Natural killer cell treated with Interleukin-12 subunit alpha and Interleukin-12 subunit beta and Interleukin-15 and Interleukin-18, amount 100 ng/mL, for 72 hours (primary cell): ENCODE measurements at regions not wholly inside any gene's neighbourhood (a gene's known extent, or its start where the extent isn't known, plus 50 kb on each side); places are given as distances from the start of the nearest gene placed in this dataset.

Experiments
- ATAC-seq, 2 donors: fragments of 150-1000 bp; cut with Tn5 transposase in 1 of 2; sonication (Bioruptor Pico), chemical (Tn5 transposase) in 1 of 2; 2 replicates each; pipeline ENCODE4 v1.10.0; 2021
- DNase-seq: peaks from one replicate; pipeline ENCODE4 v3.0.0; 2022; ENCODE audit warnings: low spot score
- H3K27ac Mint-ChIP-seq, 2 donors: 1 replicate in 1 of 2; 2 replicates in 1 of 2; pipeline ENCODE4 v1.8.0; 2022; ENCODE audit warnings: mixed read lengths in 2 of 2, mild to moderate bottlenecking in 1 of 2, moderate library complexity in 1 of 2
- H3K27me3 Mint-ChIP-seq, 2 donors: 1 replicate in 1 of 2; 2 replicates in 1 of 2; pipeline ENCODE4 v1.8.0; 2022; ENCODE audit warnings: mixed read lengths in 2 of 2
- H3K36me3 Mint-ChIP-seq: one replicate; pipeline ENCODE4 v1.8.0; 2022; ENCODE audit warnings: mixed read lengths
- H3K4me1 Mint-ChIP-seq, 2 donors: 1 replicate in 1 of 2; 2 replicates in 1 of 2; pipeline ENCODE4 v1.8.0; 2022; ENCODE audit warnings: low read depth in 2 of 2, mixed read lengths in 2 of 2, mild to moderate bottlenecking in 1 of 2
- H3K4me3 Mint-ChIP-seq: one replicate; pipeline ENCODE4 v1.8.0; 2022; ENCODE audit warnings: mixed read lengths
- H3K9me3 Mint-ChIP-seq: 2 replicates; pipeline ENCODE4 v1.8.0; 2022; ENCODE audit warnings: mixed read lengths

DNA sequence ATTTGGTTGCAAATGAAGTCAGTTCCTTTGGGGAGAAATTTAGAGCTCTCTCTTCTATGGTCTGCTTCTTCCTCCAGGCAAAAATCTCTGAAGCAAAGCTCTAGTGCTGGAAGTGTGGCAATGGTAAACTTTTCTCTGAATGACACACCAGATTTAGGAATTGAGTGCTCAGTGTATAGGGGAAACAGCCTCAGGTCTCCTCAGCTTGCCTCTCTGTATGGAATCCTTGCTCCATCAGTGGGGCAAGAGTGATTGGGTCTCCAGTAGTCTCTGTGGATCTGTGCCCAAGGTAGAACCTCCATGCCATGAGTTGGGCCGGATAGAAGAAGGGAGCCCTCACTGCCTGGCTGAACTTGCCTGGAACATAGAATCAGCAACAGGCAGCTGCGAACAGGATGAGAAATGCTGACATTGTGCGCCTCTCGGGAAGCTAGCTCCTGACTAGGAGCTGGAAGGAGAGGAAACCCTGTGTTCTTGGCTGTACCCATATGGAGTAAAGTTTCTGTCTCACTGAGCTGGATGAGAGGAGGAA is 156.1 kb downstream of the WNT7A start:
- H3K36me3 Mint-ChIP-seq = peaks cover 11% of the 10 kb centered on the region
- no peak for DNase-seq
- H3K4me1 Mint-ChIP-seq = no peaks in the 10 kb centered on the region
- no peak overlapping the region for H3K4me3 Mint-ChIP-seq
- ATAC-seq = no peak
- peaks cover 20 to 44% of the 10 kb centered on the region in 2 donors for H3K27me3 Mint-ChIP-seq
- H3K27ac Mint-ChIP-seq = no peak overlapping the region
- peaks cover 5% of the 10 kb centered on the region for H3K9me3 Mint-ChIP-seq

DNA sequence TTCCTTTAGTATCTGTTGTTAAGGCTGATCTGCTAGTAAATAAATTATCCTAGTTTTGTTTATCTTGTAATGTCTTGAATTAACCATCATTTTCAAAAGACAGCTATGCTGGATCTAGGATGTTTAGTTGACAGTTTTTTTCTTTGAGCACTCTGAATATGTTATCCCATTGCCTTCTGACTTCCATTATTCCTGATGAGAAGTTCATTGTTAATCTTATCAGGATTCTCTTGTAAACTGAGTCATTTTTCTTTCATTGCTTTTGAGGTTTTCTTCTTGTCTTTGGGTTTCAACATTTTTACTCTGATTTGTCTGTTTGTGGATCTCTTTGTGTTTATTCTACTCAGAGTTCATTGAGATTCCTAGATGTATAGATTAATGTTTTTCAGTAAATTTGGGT is 157.7 kb downstream of the WNT7A start:
- Mint-ChIP-seq H3K27me3 (peaks cover 16 to 38% of the 10 kb centered on the region in 2 donors), H3K27ac (no peak overlapping the region), H3K9me3 (peaks cover 5% of the 10 kb centered on the region), H3K4me1 (no peaks in the 10 kb centered on the region), H3K4me3 (no peak overlapping the region), H3K36me3 (peaks cover 11% of the 10 kb centered on the region)
- ATAC-seq (no peak), DNase-seq (no peak)

DNA sequence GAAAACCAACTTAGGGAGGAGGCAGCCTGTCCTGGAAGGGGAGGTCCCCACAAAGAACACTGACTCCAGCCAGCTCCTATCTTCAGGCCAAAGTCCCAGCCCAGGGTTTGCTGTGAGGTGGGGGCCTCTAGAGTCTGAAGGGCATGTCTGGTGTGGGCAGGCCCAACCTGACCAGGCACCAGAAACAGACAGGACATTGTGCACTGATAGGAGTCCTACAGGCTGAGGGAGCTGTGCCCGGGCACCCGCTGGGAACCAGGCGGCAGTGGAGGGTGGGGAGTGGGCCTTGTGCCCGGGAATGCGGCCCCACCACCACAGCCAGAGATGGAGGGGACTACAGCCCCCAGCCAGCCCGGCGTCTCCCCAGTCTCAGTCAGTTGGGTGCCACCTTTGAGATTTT is 161.4 kb downstream of the WNT7A start:
- no peak overlapping the region for H3K27ac Mint-ChIP-seq

GRCh38 chr3:13718000-13718399 is 161.9 kb downstream of the WNT7A start:
- Mint-ChIP-seq H3K27ac (no peak overlapping the region), H3K36me3 (peaks cover 8% of the 10 kb centered on the region), H3K4me3 (no peak overlapping the region), H3K4me1 (no peaks in the 10 kb centered on the region), H3K9me3 (peaks cover 5% of the 10 kb centered on the region), H3K27me3 (peaks cover 5 to 12% of the 10 kb centered on the region in 2 donors)
- ATAC-seq = no peak
- DNase-seq = peak; percentile 59

More for the DNA sequence above, 161.4 kb downstream of the WNT7A start:
- Mint-ChIP-seq H3K36me3 (peaks cover 11% of the 10 kb centered on the region), H3K27me3 (peaks cover 5 to 16% of the 10 kb centered on the region in 2 donors), H3K4me3 (no peak overlapping the region), H3K9me3 (peaks cover 5% of the 10 kb centered on the region), H3K4me1 (no peaks in the 10 kb centered on the region)
- DNase-seq (peak; percentile 59), ATAC-seq (peak in 1 of 2 donors; percentile 55)

GRCh38 chr3:13717222-13717895 is 162.5 kb downstream of the WNT7A start:
- Mint-ChIP-seq H3K4me3 (no peak overlapping the region), H3K36me3 (peaks cover 2% of the 10 kb centered on the region), H3K4me1 (no peaks in the 10 kb centered on the region), H3K27ac (no peak overlapping the region), H3K9me3 (peaks cover 2% of the 10 kb centered on the region), H3K27me3 (peaks cover 5 to 6% of the 10 kb centered on the region in 2 donors)
- DNase-seq = peak; percentile 26
- no peak for ATAC-seq

- peaks cover 0 to 4% of the 10 kb centered on the region in 2 donors for H3K27me3 Mint-ChIP-seq
- H3K27ac Mint-ChIP-seq = no peak overlapping the region
- no peak for ATAC-seq
- H3K9me3 Mint-ChIP-seq = no peaks in the 10 kb centered on the region
- no peaks in the 10 kb centered on the region for H3K4me1 Mint-ChIP-seq
- DNase-seq = peak; percentile 31
- H3K36me3 Mint-ChIP-seq = no peaks in the 10 kb centered on the region
- H3K4me3 Mint-ChIP-seq = no peak overlapping the region
These were observed 163.2 kb downstream of the WNT7A start for GRCh38 chr3:13716540-13717221.

- H3K9me3 Mint-ChIP-seq = no peaks in the 10 kb centered on the region
- ATAC-seq (no peak), DNase-seq (peak; percentile 22)
- H3K4me1 Mint-ChIP-seq = no peaks in the 10 kb centered on the region
- H3K36me3 Mint-ChIP-seq = no peaks in the 10 kb centered on the region
- H3K4me3 Mint-ChIP-seq = no peak overlapping the region
- peaks cover 0 to 9% of the 10 kb centered on the region in 2 donors for H3K27me3 Mint-ChIP-seq
- H3K27ac Mint-ChIP-seq = no peak overlapping the region
These were observed 163.9 kb downstream of the WNT7A start for GRCh38 chr3:13715961-13716360.

DNA sequence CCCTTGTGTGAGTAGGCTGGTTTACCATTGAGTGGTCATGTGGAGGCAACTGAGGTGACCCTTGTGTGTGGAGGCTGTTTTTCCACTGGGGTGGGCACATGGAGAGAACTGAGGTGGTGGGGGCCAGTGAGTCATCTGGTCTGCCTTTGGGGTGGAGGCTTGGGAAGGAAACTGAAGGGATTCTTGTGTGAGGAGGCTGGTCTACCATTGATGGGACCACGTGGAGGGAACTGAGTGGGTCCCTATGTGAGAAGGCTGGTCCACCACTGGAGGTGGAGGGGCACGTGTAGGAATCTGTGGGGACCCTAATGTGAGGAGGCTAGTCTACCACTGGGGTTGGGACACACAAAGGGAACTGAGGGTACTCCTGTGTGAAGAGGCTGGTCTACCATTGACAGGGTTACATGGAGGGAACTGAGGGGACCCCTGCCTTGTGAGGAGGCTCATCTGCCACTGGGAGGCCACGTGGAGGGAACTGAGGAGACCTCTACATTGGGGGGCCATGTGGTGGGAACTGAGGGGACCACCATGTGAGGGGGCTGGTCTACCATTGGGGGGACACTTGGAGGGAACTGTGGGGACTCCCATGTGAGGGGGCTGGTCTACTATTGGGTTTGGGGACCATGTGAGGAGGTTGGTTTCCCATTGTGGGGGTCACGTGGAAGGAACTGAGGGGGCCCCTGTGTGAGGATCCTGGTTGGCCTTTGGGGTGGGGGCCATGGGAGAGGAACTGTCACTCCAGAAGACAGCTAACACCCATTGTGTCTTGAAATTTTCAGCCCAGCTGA is 164.5 kb downstream of the WNT7A start:
- H3K36me3 Mint-ChIP-seq = no peaks in the 10 kb centered on the region
- no peak overlapping the region for H3K27ac Mint-ChIP-seq
- no peak for ATAC-seq
- no peaks in the 10 kb centered on the region for H3K9me3 Mint-ChIP-seq
- H3K4me1 Mint-ChIP-seq = no peaks in the 10 kb centered on the region
- peak; percentile 54 for DNase-seq
- H3K4me3 Mint-ChIP-seq = no peak overlapping the region
- H3K27me3 Mint-ChIP-seq = peaks cover 0 to 9% of the 10 kb centered on the region in 2 donors

DNA sequence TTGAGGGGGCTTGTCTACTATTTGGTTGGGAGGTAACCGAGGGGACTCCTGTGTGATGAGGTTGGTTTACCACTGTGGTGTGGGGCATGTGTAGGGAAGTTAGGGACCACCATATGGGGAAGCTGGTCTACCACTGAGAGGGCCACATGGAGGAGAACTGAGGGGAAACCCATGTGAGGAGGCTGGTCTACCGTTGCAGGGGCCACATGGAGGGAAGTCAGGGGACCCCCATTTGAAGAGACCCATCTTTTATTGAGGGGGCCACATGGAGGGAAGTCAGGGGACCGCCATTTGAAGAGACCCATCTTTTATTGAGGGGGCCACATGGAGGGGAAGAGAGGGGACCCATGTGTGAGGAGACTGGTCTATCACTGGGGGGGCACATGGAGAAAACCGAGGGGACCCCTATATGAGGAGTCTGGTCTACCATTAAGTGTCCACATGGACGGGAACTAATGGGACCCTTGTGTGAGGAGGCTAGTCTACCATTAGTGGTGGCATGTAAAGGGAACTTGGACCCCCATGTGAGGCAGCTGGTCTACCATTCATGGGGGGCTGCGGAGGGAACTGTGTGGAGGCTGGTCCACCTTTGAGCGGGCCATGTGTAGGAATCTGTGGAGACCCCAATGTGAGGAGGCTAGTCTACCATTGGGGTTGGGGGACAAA is 165.5 kb downstream of the FBLN2 start:
- H3K36me3 Mint-ChIP-seq = no peaks in the 10 kb centered on the region
- H3K4me1 Mint-ChIP-seq = no peaks in the 10 kb centered on the region
- no peak overlapping the region for H3K27ac Mint-ChIP-seq
- H3K27me3 Mint-ChIP-seq = peaks cover 8 to 19% of the 10 kb centered on the region in 2 donors
- ATAC-seq (no peak), DNase-seq (peak; percentile 45)
- H3K4me3 Mint-ChIP-seq = no peak overlapping the region
- H3K9me3 Mint-ChIP-seq = peaks cover 3% of the 10 kb centered on the region

GRCh38 chr3:13713396-13713795 is 164.5 kb downstream of the FBLN2 start:
- Mint-ChIP-seq H3K4me1 (no peaks in the 10 kb centered on the region), H3K27me3 (peaks cover 18 to 27% of the 10 kb centered on the region in 2 donors), H3K36me3 (no peaks in the 10 kb centered on the region), H3K9me3 (peaks cover 9% of the 10 kb centered on the region), H3K27ac (no peak overlapping the region), H3K4me3 (no peak overlapping the region)
- peak; percentile 32 for DNase-seq
- no peak for ATAC-seq

DNA sequence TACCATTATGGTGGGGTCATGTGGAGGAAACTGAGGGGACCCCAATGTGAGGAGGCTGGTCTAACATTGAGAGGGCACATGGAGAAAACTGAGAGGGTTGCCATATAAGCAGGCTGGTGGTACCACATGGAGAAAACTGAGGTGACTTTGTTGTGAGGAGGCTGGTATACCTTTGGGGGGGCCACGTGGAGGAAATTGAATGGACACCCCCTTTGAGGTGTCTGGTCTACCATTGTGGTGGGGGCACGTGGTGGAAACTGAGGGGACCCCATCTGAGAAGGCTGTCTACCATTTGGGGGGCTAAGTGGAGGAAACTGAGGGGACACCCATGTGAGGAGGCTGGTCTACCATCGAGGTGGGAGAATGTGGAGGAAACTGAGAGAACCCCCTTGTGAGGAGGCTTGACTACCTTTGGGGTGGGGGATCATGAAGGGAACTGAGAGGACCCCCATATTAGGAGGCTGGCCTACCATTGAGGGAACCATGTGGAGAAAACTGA is 163.8 kb downstream of the FBLN2 start:
- Mint-ChIP-seq H3K4me1 (no peaks in the 10 kb centered on the region), H3K9me3 (peaks cover 9% of the 10 kb centered on the region), H3K36me3 (no peaks in the 10 kb centered on the region), H3K27me3 (peaks cover 25 to 31% of the 10 kb centered on the region in 2 donors), H3K4me3 (no peak overlapping the region), H3K27ac (no peak overlapping the region)
- ATAC-seq (no peak), DNase-seq (peak; percentile 39)

DNA sequence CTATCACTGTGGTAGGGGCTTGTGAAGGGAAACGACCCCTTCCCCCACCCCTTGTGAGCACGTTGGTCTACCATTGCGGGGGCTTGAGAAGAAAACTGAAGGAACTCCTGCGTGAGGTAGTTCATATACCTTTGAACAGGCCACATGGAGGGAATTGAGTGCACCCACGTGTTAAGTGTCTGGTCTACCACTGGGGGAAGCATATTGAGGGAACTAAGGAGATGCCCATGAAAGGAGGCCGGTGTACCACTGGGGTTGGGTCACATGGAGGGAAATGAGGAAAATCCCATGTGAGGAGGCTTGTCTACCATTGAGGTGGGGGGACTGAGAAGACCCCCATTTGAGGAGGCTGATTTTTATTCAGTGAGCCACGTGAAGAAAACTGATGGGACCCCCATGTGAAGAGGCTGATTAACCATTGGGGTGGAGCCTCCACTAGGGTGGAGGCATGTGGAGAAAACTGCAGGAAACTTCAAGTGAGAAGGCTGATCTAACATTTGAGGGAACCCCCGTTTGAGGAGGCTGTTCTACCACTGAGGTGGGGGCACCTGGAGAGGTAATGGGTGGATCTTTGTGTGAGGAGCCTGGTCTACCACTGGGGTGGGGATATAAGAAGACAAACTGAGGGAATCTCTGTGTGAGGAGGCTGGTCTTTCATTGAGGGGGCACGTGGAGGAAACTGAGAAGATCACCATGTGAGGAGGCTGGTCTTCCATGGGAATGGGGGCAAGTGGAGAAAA is 163.2 kb downstream of the FBLN2 start:
- peak; percentile 16 for DNase-seq
- peaks cover 29 to 35% of the 10 kb centered on the region in 2 donors for H3K27me3 Mint-ChIP-seq
- peaks cover 9% of the 10 kb centered on the region for H3K9me3 Mint-ChIP-seq
- H3K27ac Mint-ChIP-seq = no peak overlapping the region
- ATAC-seq = no peak
- H3K4me3 Mint-ChIP-seq = no peak overlapping the region
- H3K4me1 Mint-ChIP-seq = no peaks in the 10 kb centered on the region
- H3K36me3 Mint-ChIP-seq = no peaks in the 10 kb centered on the region

DNA sequence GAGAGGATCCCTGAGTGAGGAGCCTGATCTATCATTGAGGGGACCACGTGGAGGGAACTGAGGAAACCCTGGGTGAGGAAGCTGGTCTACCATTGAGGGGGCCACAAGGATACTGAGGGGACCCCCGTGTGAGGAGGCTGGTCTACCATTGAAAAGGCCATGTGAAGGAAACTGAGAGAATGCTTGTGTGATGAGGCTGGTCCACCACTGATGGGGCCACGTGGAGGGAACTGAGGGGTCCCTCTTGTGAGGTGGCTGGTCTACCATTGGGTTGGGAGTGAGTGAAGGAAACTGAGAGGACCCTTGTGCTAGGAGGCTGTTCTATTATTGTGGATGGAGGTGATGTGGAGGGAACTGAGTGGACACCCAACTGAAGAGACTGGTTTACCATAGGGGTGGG is 161.3 kb downstream of the FBLN2 start:
- Mint-ChIP-seq H3K4me1 (no peaks in the 10 kb centered on the region), H3K27ac (no peak overlapping the region), H3K9me3 (peaks cover 14% of the 10 kb centered on the region), H3K4me3 (no peak overlapping the region), H3K36me3 (no peaks in the 10 kb centered on the region), H3K27me3 (peaks cover 39 to 42% of the 10 kb centered on the region in 2 donors)
- DNase-seq (peak; percentile 58), ATAC-seq (no peak)
